H1 (cell line): ENCODE measurements at regions not wholly inside any gene's neighbourhood (a gene's known extent, or its start where the extent isn't known, plus 50 kb on each side); places are given as distances from the start of the nearest gene placed in this dataset.

Experiments used
- CTCF ChIA-PET: fragments of 300-600 bp; sonication (Branson Sonifier 250); formaldehyde crosslinking; loops from one replicate; lab custom pipeline; 2021; ENCODE audit not compliant: partially characterized antibody; lab: Charles Lee
- POLR2A ChIA-PET: fragments of 300-600 bp; sonication (Branson Sonifier 250); formaldehyde crosslinking; loops from one replicate; lab custom pipeline; 2021; ENCODE audit warnings: inconsistent platforms; ENCODE audit not compliant: partially characterized antibody; lab: Charles Lee
- DNase-seq, 2 experiments: peaks; one replicate each; pipeline versions ENCODE4 v3.0.0 to v3.0.0-alpha.2; 2010 to 2022; ENCODE audit warnings: low spot score in 2 of 2, low read depth in 1 of 2, mixed read lengths in 1 of 2
- FAIRE-seq: peaks from 2 replicates; lab custom pipeline; 2011; peaks lifted over from hg19 to GRCh38; lab: Jason Lieb, UNC
- H2AFZ ChIP-seq: 2 replicates; pipeline ENCODE4 v1.8.1; 2012; ENCODE audit warnings: low read length, inconsistent platforms
- H2AK5ac ChIP-seq: 2 replicates; pipeline ENCODE4 v1.6.1; 2013; ENCODE audit warnings: low read depth, low read length
- H2BK120ac ChIP-seq: replicated peaks from 2 replicates; pipeline ENCODE3; 2013; ENCODE audit warnings: low read depth, low read length, inconsistent platforms
- H2BK12ac ChIP-seq: 2 replicates; pipeline ENCODE4 v1.6.1; 2013; ENCODE audit warnings: low read depth, low read length
- H2BK15ac ChIP-seq: 2 replicates; pipeline ENCODE4 v1.6.1; 2013; ENCODE audit warnings: low read length
- H2BK20ac ChIP-seq: 2 replicates; pipeline ENCODE4 v1.6.1; 2013; ENCODE audit warnings: low read length
- H2BK5ac ChIP-seq: 2 replicates; pipeline ENCODE4 v1.6.1; 2013; ENCODE audit warnings: low read depth, low read length
- H3K14ac ChIP-seq: 2 replicates; pipeline ENCODE4 v1.6.1; 2013; ENCODE audit warnings: inconsistent platforms; ENCODE audit not compliant: insufficient read length
- H3K18ac ChIP-seq: 2 replicates; pipeline ENCODE4 v1.6.1; 2013; ENCODE audit warnings: low read length; ENCODE audit errors: extremely low read depth
- H3K23ac ChIP-seq: 2 replicates; pipeline ENCODE4 v1.6.1; 2013; ENCODE audit warnings: inconsistent platforms; ENCODE audit not compliant: insufficient read length
- H3K23me2 ChIP-seq: 2 replicates; pipeline ENCODE4 v1.6.1; 2013; ENCODE audit warnings: low read depth, low read length
- H3K27ac ChIP-seq: 2 replicates; pipeline ENCODE4 v1.6.1; 2011; ENCODE audit warnings: low read depth, low read length, inconsistent platforms
- H3K27me3 ChIP-seq, 4 experiments: replicated peaks in 1 of 4; 1 replicate in 1 of 4; 2 replicates in 3 of 4; pipeline versions ENCODE4 v1.6.1 to v1.8.1; 2011 to 2013; ENCODE audit warnings: low read length in 3 of 4, mild to moderate bottlenecking in 3 of 4, inconsistent platforms in 2 of 4, mixed read lengths in 2 of 4, moderate library complexity in 1 of 4; ENCODE audit not compliant: control insufficient read depth in 3 of 4, insufficient read depth in 3 of 4; ENCODE audit errors: extremely low read depth in 1 of 4
- H3K36me3 ChIP-seq, 4 experiments: 2 replicates each; pipeline versions ENCODE4 v1.6.1 to v1.8.1; 2011 to 2013; ENCODE audit warnings: mild to moderate bottlenecking in 4 of 4, low read length in 3 of 4, moderate library complexity in 2 of 4, control low read depth in 1 of 4, inconsistent platforms in 1 of 4; ENCODE audit not compliant: insufficient read depth in 4 of 4, control insufficient read depth in 2 of 4
- H3K4ac ChIP-seq: replicated peaks from 2 replicates; pipeline ENCODE3; 2013; ENCODE audit warnings: low read length, low read depth, mixed read lengths, inconsistent platforms; ENCODE audit not compliant: insufficient read length
- H3K4me1 ChIP-seq, 4 experiments: replicated peaks in 1 of 4; 1 replicate in 1 of 4; 2 replicates in 3 of 4; pipeline versions ENCODE4 v1.6.1 to v1.8.1; 2011 to 2013; ENCODE audit warnings: low read length in 3 of 4, inconsistent platforms in 2 of 4, mixed read lengths in 1 of 4; ENCODE audit not compliant: insufficient read depth in 4 of 4, control insufficient read depth in 3 of 4
- H3K4me2 ChIP-seq, 2 experiments: 2 replicates each; pipeline versions ENCODE4 v1.6.1 to v1.8.1; 2011 to 2013; ENCODE audit warnings: low read depth in 2 of 2, low read length in 2 of 2, control low read depth in 1 of 2, inconsistent platforms in 1 of 2, mild to moderate bottlenecking in 1 of 2; ENCODE audit not compliant: insufficient read depth in 1 of 2
- H3K4me3 ChIP-seq, 4 experiments: fragments of 200-600, 300-600 bp in 1 of 4; sonication (generic), shearing (Covaris generic), sonication (Bioruptor Twin) in 1 of 4; 2 replicates each; pipeline versions ENCODE4 v1.5.1 to v1.8.1; 2011 to 2016; ENCODE audit warnings: low read length in 4 of 4, low read depth in 3 of 4, control low read depth in 2 of 4, inconsistent platforms in 2 of 4, mild to moderate bottlenecking in 2 of 4, mixed read lengths in 1 of 4, moderate library complexity in 1 of 4; ENCODE audit not compliant: insufficient read depth in 2 of 4; ENCODE audit errors: extremely low read depth in 1 of 4
- H3K56ac ChIP-seq: replicated peaks from 2 replicates; pipeline ENCODE3; 2013; ENCODE audit warnings: low read depth, mild to moderate bottlenecking, mixed read lengths, low read length, inconsistent platforms; ENCODE audit not compliant: insufficient read length
- H3K79me1 ChIP-seq: 2 replicates; pipeline ENCODE4 v1.6.1; 2013; ENCODE audit warnings: low read depth, low read length, control low read depth
- H3K79me2 ChIP-seq, 2 experiments: 2 replicates each; pipeline versions ENCODE4 v1.6.1 to v1.8.1; 2012 to 2013; ENCODE audit warnings: low read length in 2 of 2, mild to moderate bottlenecking in 2 of 2, inconsistent platforms in 1 of 2; ENCODE audit not compliant: insufficient read depth in 2 of 2, control insufficient read depth in 1 of 2
- H3K9ac ChIP-seq, 4 experiments: replicated peaks in 1 of 4; 1 replicate in 1 of 4; 2 replicates in 3 of 4; pipeline versions ENCODE4 v1.6.1 to v1.8.1; 2011 to 2013; ENCODE audit warnings: low read depth in 3 of 4, low read length in 3 of 4, control low read depth in 2 of 4, mild to moderate bottlenecking in 2 of 4, moderate library complexity in 2 of 4, inconsistent platforms in 1 of 4; ENCODE audit errors: extremely low read depth in 1 of 4
- H3K9me3 ChIP-seq, 2 experiments: 2 replicates each; pipeline versions ENCODE4 v1.6.1 to v1.8.1; 2012 to 2013; ENCODE audit warnings: mild to moderate bottlenecking in 2 of 2, moderate library complexity in 2 of 2, control low read depth in 1 of 2, inconsistent platforms in 1 of 2, low read depth in 1 of 2, low read length in 1 of 2, mixed read lengths in 1 of 2; ENCODE audit not compliant: insufficient read depth in 2 of 2
- H4K20me1 ChIP-seq, 2 experiments: replicated peaks in 1 of 2; 2 replicates each; pipeline versions ENCODE3 to v1.8.1; 2011 to 2013; ENCODE audit warnings: inconsistent platforms in 2 of 2, low read length in 2 of 2, mild to moderate bottlenecking in 1 of 2; ENCODE audit not compliant: insufficient read depth in 2 of 2, control insufficient read depth in 1 of 2
- H4K5ac ChIP-seq: 2 replicates; pipeline ENCODE4 v1.6.1; 2013; ENCODE audit warnings: low read length, low read depth, mixed read lengths, inconsistent platforms; ENCODE audit not compliant: insufficient read length
- H4K8ac ChIP-seq: 2 replicates; pipeline ENCODE4 v1.8.0; 2013; ENCODE audit warnings: mild to moderate bottlenecking, moderate library complexity, low read length, inconsistent platforms; ENCODE audit not compliant: insufficient read depth; ENCODE audit errors: extremely low read depth
- H4K91ac ChIP-seq: replicated peaks from 2 replicates; pipeline ENCODE3; 2013; ENCODE audit warnings: low read length, mixed read lengths, inconsistent platforms; ENCODE audit not compliant: insufficient read length
- BACH1 ChIP-seq: IDR thresholded peaks from 2 replicates; pipeline ENCODE4 v1.6.1; 2012; ENCODE audit warnings: low read length, improper control_type of control experiment
- CBX5 ChIP-seq: fragments of 300-800, 300-1000 bp; sonication (generic); IDR thresholded peaks from 2 replicates; pipeline ENCODE4 v1.7.1; 2016; ENCODE audit warnings: antibody characterized with exemption, low read length, low read depth
- CTCF ChIP-seq, 3 experiments: IDR thresholded peaks; 1 replicate in 2 of 3; 2 replicates in 1 of 3; pipeline versions ENCODE4 v1.5.1 to v1.6.1; 2011; ENCODE audit warnings: low read length in 3 of 3, mild to moderate bottlenecking in 3 of 3, inconsistent platforms in 2 of 3, low read depth in 1 of 3, moderate library complexity in 1 of 3; ENCODE audit not compliant: insufficient read depth in 1 of 3; ENCODE audit errors: control extremely low read depth in 1 of 3
- EZH2 ChIP-seq: fragments of 200-600 bp; sonication (generic); IDR thresholded peaks from 2 replicates; pipeline ENCODE4 v1.7.1; 2012; ENCODE audit warnings: low read depth, mild to moderate bottlenecking, moderate library complexity, low read length, inconsistent platforms; ENCODE audit not compliant: severe bottlenecking
- JUND ChIP-seq: IDR thresholded peaks from 2 replicates; pipeline ENCODE4 v1.6.1; 2011; ENCODE audit warnings: mild to moderate bottlenecking, improper control_type of control experiment, low read length
- MAFK ChIP-seq: IDR thresholded peaks from 2 replicates; pipeline ENCODE4 v1.6.1; 2012; ENCODE audit warnings: low read depth, mild to moderate bottlenecking, improper control_type of control experiment, low read length
- POLR2AphosphoS5 ChIP-seq: IDR thresholded peaks from 2 replicates; pipeline ENCODE4 v1.6.1; 2011; ENCODE audit warnings: low read depth, low read length
- RAD21 ChIP-seq, 2 experiments: IDR thresholded peaks in 1 of 2; conservative IDR thresholded peaks in 1 of 2; 2 replicates each; pipeline ENCODE4 v1.6.1; 2011; ENCODE audit warnings: low read depth in 2 of 2, low read length in 2 of 2, improper control_type of control experiment in 1 of 2, inconsistent platforms in 1 of 2, mild to moderate bottlenecking in 1 of 2, moderate library complexity in 1 of 2
- RBBP5 ChIP-seq: IDR thresholded peaks from 2 replicates; pipeline ENCODE4 v1.7.1; 2012; ENCODE audit warnings: low read depth, mild to moderate bottlenecking, inconsistent platforms, low read length, moderate library complexity, borderline replicate concordance
- ZNF274 ChIP-seq: IDR thresholded peaks from 2 replicates; pipeline ENCODE4 v1.7.0; 2012; ENCODE audit warnings: low read length, borderline replicate concordance; ENCODE audit errors: extremely low read depth
- WGBS, 2 experiments: shearing (Covaris generic) in 1 of 2; methylation state at CpG; one replicate each; pipeline versions ENCODE4 v1.1.6 to v1.1.7; 2013 to 2015; ENCODE audit warnings: low lambda C conversion rate in 2 of 2, mixed read lengths in 2 of 2, inconsistent platforms in 1 of 2, low coverage in 1 of 2, missing lambda C conversion rate in 1 of 2; ENCODE audit not compliant: insufficient replicate concordance in 2 of 2, insufficient coverage in 1 of 2, insufficient read length in 1 of 2; ENCODE audit errors: extremely low coverage in 1 of 2, missing lambda C conversion rate in 1 of 2; 5-methylcytosine and 5-hydroxymethylcytosine counted together

GRCh38 chr5:144103611-144104485 is 66.6 kb downstream of the YIPF5 start:
- Histone ChIP-seq H3K27ac (no peak overlapping the region), H4K20me1 (no peaks in the 10 kb centered on the region), H3K56ac (no peak overlapping the region), H2BK12ac (no peak overlapping the region), H3K4me3 (no peak overlapping the region), H3K23me2 (no peaks in the 10 kb centered on the region), H2BK120ac (no peak overlapping the region), H4K91ac (no peak overlapping the region), H2AK5ac (no peak overlapping the region), H3K4ac (no peak overlapping the region), H3K4me2 (no peak overlapping the region), H2AFZ (no peak overlapping the region), H3K4me1 (no peaks in the 10 kb centered on the region; a peak in 1 of 7 replicates), H4K5ac (no peak overlapping the region), H3K9me3 (no peaks in the 10 kb centered on the region), H4K8ac (no peak overlapping the region), H3K9ac (no peak overlapping the region), H3K23ac (no peak overlapping the region), H3K14ac (no peak overlapping the region), H2BK5ac (no peak overlapping the region), H2BK20ac (no peak overlapping the region), H3K27me3 (peaks cover 0 to 1% (median 0%) of the 10 kb centered on the region in 4 experiments; a peak in 1 of 7 replicates), H2BK15ac (no peak overlapping the region), H3K79me2 (no peaks in the 10 kb centered on the region)
- 89% methylated on average over 6 of the region's 6 CpGs; no CpG with 5 or more reads in 1 of the 2 experiments for WGBS, 2 experiments
- FAIRE-seq = no peak
- POLR2A ChIA-PET = no interaction called here
- no peak for DNase-seq
- TF ChIP-seq CTCF (IDR thresholded peaks at IDR 0.05; ENCODE audit: control extremely low read depth in 1 of 3, insufficient read depth in 1 of 3, low read depth in 1 of 3, low read length in 3 of 3) (no peak), RAD21 (IDR thresholded peaks at IDR 0.05 in 1 of 2, conservative IDR thresholded peaks at IDR 0.05 in 1 of 2; ENCODE audit: low read depth in 2 of 2, low read length in 2 of 2) (no peak), ZNF274 (no peak), BACH1 (no peak), POLR2AphosphoS5 (no peak), CBX5 (no peak), JUND (no peak), MAFK (no peak), EZH2 (no peak), RBBP5 (no peak)
- TF ChIP-seq, all 59 proteins: peak for 0
- Histone ChIP-seq H3K79me1 (no peaks in the 10 kb centered on the region), H3K18ac (no peak overlapping the region), H3K36me3 (no peaks in the 10 kb centered on the region)
- CTCF ChIA-PET = no interaction called here
